ENCODE measurements at regions not wholly inside any gene's neighbourhood (a gene's known extent, or its start where the extent isn't known, plus 50 kb on each side); places are given as distances from the start of the nearest gene placed in this dataset.
"Not testable (repeated sequence)": the region's sequence is repeated elsewhere in the genome, so short reads cannot be mapped to it uniquely, and the experiment has no call there.

GRCh38 chr3:187852842-187853730 lies 107.8 kb upstream of the BCL6 start:
- DNase-seq, result peak; percentile 38 to 57 (median 41)

- peak in 1 of 3 donors; percentile 34 for DNase-seq
These were observed 109.9 kb upstream of the BCL6 start for GRCh38 chr3:187855131-187855530.

- DNase-seq, result peak; percentile 63 to 84 (median 81)
These were observed 111.3 kb upstream of the BCL6 start for GRCh38 chr3:187856555-187856954.

- no peak for DNase-seq
These were observed 112.8 kb upstream of the BCL6 start for GRCh38 chr3:187858041-187858440.

- no peak for DNase-seq
These were observed 113.4 kb upstream of the BCL6 start for GRCh38 chr3:187858711-187859110.

GRCh38 chr3:187862701-187863277 lies 117.5 kb upstream of the BCL6 start:
- DNase-seq, result not testable (repeated sequence)

GRCh38 chr3:187870360-187871203 lies 125.3 kb upstream of the BCL6 start:
- peak in 1 of 3 donors; percentile 22 for DNase-seq

GRCh38 chr3:187871204-187871591 lies 125.9 kb upstream of the BCL6 start:
- DNase-seq, result no peak

- no peak for DNase-seq
These were observed 126.6 kb upstream of the BCL6 start for GRCh38 chr3:187871848-187872247.

GRCh38 chr3:187873843-187874242 lies 128.6 kb upstream of the BCL6 start:
- DNase-seq, result no peak

- DNase-seq, result no peak
These were observed 130.6 kb upstream of the BCL6 start for GRCh38 chr3:187875863-187876262.

- no peak for DNase-seq
These were observed 133.7 kb upstream of the BCL6 start for GRCh38 chr3:187878772-187879518.

- DNase-seq, result no peak
These were observed 135.2 kb upstream of the BCL6 start for GRCh38 chr3:187880441-187880840.

GRCh38 chr3:187880851-187881250 lies 135.6 kb upstream of the BCL6 start:
- DNase-seq, result no peak

GRCh38 chr3:187888701-187889100 lies 143.4 kb upstream of the BCL6 start:
- no peak for DNase-seq

- DNase-seq, result no peak
These were observed 143.8 kb upstream of the BCL6 start for GRCh38 chr3:187889106-187889505.

GRCh38 chr3:187889601-187890404 lies 144.5 kb upstream of the BCL6 start:
- peak; percentile 36 to 43 (median 37) for DNase-seq

- not testable (repeated sequence) for DNase-seq
These were observed 145.1 kb upstream of the BCL6 start for GRCh38 chr3:187890405-187890752.

- DNase-seq, result no peak
These were observed 151.4 kb upstream of the BCL6 start for GRCh38 chr3:187896646-187897045.

- DNase-seq, result no peak
These were observed 154.0 kb upstream of the BCL6 start for GRCh38 chr3:187899246-187899645.

GRCh38 chr3:187900993-187901755 lies 155.9 kb upstream of the BCL6 start:
- DNase-seq, result no peak

Data from suppressor macrophage treated with lipopolysaccharide for 1 hour (primary cell).